ENCODE measurements at regions not wholly inside any gene's neighbourhood (a gene's known extent, or its start where the extent isn't known, plus 50 kb on each side); places are given as distances from the start of the nearest gene placed in this dataset.
A peak's percentile ranks its signal among the peaks of the same experiment; 100 is the strongest.

DNA sequence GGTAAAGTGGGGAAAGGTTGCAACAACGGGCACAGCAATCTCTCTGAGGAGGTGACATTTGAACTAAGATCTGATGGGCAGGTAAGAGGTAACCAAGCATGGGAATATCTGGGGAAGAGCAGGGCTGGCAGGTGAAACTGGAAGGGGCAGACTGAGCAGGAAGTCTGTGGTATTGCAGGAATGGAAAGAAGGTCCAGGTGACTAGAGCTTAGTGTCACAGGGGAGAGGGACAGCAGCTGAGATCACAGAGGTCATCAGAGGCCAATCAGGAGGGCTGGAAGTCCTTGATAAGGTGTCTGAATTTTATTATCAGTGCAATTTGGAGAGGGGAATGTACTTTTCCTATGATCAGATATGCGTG is 73.3 kb upstream of the DHX40 start:
- BruUV-seq (replicated peaks), result no TSS peak
- TF ChIP-seq SALL1 (CRISPR knock-in tag; IDR thresholded peaks at IDR 0.05), result 0 out of 2 replicates have a peak, but pooled peaks have one; percentile 18
- TF ChIP-seq ZNF724P (CRISPR knock-in tag; IDR thresholded peaks at IDR 0.05; ENCODE audit: borderline replicate concordance), result no peak
- no peak for TF ChIP-seq ZNF781 (CRISPR knock-in tag; IDR thresholded peaks at IDR 0.05; ENCODE audit: borderline replicate concordance, not compliant biosample characterization)
- TF ChIP-seq, protein P1, sequence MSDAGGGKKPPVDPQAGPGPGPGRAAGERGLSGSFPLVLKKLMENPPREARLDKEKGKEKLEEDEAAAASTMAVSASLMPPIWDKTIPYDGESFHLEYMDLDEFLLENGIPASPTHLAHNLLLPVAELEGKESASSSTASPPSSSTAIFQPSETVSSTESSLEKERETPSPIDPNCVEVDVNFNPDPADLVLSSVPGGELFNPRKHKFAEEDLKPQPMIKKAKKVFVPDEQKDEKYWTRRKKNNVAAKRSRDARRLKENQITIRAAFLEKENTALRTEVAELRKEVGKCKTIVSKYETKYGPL (CRISPR knock-in tag; IDR thresholded peaks at IDR 0.05), result no peak
- TF ChIP-seq SP4 (CRISPR knock-in tag; IDR thresholded peaks at IDR 0.05), result no peak
- TF ChIP-seq TCF7L2 (IDR thresholded peaks at IDR 0.05; ENCODE audit: low read depth, low read length), result no peak
- peaks cover 2 to 15% of the 10 kb centered on the region in 2 experiments; a peak in 4 of 5 replicates for H3K27me3 ChIP-seq (ENCODE audit: control insufficient read depth in 1 of 2, insufficient read depth in 2 of 2, low read length in 2 of 2)
- POLR2A ChIA-PET, result no interaction called here
- in situ Hi-C loops (cut with HindIII; ENCODE audit: extremely low pct_ligation_motif_present, low pct_unique_long_range_greater_than_20kb), result no loop called here
- H2AFZ ChIP-seq (ENCODE audit: low read length), result peak overlapping the region; percentile 30
- ATAC-seq, result peak; percentile 80
- no peak overlapping the region for H3K9ac ChIP-seq (ENCODE audit: insufficient read depth, low read depth, low read length)
- WGBS (ENCODE audit: low lambda C conversion rate), result 22% methylated on average over 2 of the region's 2 CpGs
- no peaks in the 10 kb centered on the region for H4K20me1 ChIP-seq (ENCODE audit: insufficient read depth, low read length)
- H3K4me1 ChIP-seq (ENCODE audit: insufficient read depth, low read length), result peaks cover 30% of the 10 kb centered on the region
- FAIRE-seq, result no peak
- H3K27ac ChIP-seq (ENCODE audit: extremely low read length, insufficient read depth, low read length), result no peak overlapping the region
- intact Hi-C loops (cut with micrococcal nuclease; ENCODE audit: unreplicated experiment), result no loop called here
- no peak overlapping the region; the same call in 1 of the 2 replicates for H3K4me2 ChIP-seq (ENCODE audit: low read depth, low read length)
- no peaks in the 10 kb centered on the region for H3K79me2 ChIP-seq (ENCODE audit: insufficient read depth, low read length)
- no peak for DNase-seq (ENCODE audit: low spot score)
- no peaks in the 10 kb centered on the region for H3K36me3 ChIP-seq (replicated peaks in 1 of 2; ENCODE audit: control insufficient read depth in 1 of 2, insufficient read depth in 2 of 2, low read length in 2 of 2)
- H3K4me3 ChIP-seq (replicated peaks in 1 of 3; ENCODE audit: insufficient read depth in 1 of 3, low read depth in 2 of 3, low read length in 3 of 3), result no peak overlapping the region
- no peaks in the 10 kb centered on the region for H3K9me3 ChIP-seq (ENCODE audit: low read length)
- CTCF ChIA-PET (ENCODE audit: low intra/inter-chr PET ratio, low total read pairs), result no interaction called here

DNA sequence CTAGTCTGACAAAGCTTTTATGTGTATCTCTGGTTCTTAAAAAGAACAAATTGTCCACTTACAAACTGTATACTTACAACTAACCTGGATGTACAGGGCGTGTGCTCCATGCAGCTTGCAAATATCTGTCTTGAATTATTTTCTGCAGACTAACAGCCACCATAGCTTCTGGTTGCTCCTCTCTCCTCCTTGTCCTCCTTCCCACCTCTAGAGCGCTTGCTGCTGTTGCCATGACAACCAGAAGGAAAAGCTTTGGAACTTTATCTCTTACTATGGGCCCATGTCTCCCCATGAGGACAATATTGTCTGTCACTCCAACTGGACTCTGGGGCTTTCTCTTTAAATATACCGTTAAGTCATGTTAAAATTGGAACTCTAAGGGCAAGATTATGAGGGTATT is 71.5 kb upstream of the DHX40 start:
- no peak overlapping the region for H3K4me2 ChIP-seq (ENCODE audit: low read depth, low read length)
- 11% methylated on average over 3 of the region's 3 CpGs for WGBS (ENCODE audit: low lambda C conversion rate)
- H4K20me1 ChIP-seq (ENCODE audit: insufficient read depth, low read length), result no peaks in the 10 kb centered on the region
- H3K4me3 ChIP-seq (replicated peaks in 1 of 3; ENCODE audit: insufficient read depth in 1 of 3, low read depth in 2 of 3, low read length in 3 of 3), result no peak overlapping the region
- FAIRE-seq (no peak), ATAC-seq (no peak), DNase-seq (ENCODE audit: low spot score) (no peak)
- H3K27me3 ChIP-seq (ENCODE audit: control insufficient read depth in 1 of 2, insufficient read depth in 2 of 2, low read length in 2 of 2), result peaks cover 4 to 9% of the 10 kb centered on the region in 2 experiments
- H3K9ac ChIP-seq (ENCODE audit: insufficient read depth, low read depth, low read length), result no peak overlapping the region
- peaks cover 44% of the 10 kb centered on the region for H3K4me1 ChIP-seq (ENCODE audit: insufficient read depth, low read length)
- no peaks in the 10 kb centered on the region for H3K9me3 ChIP-seq (ENCODE audit: low read length)
- in situ Hi-C loops (cut with HindIII; ENCODE audit: extremely low pct_ligation_motif_present, low pct_unique_long_range_greater_than_20kb), result no loop called here
- no peak for TF ChIP-seq ZNF790 (CRISPR knock-in tag; IDR thresholded peaks at IDR 0.05; ENCODE audit: borderline replicate concordance)
- no peak for TF ChIP-seq ZNF780A (CRISPR knock-in tag; IDR thresholded peaks at IDR 0.05)
- no peak for TF ChIP-seq SETDB1 (CRISPR knock-in tag; IDR thresholded peaks at IDR 0.05; ENCODE audit: borderline replicate concordance)
- peak; percentile 77 for TF ChIP-seq RFX3 (CRISPR knock-in tag; IDR thresholded peaks at IDR 0.05)
- peak; percentile 43; the same call in 1 of the 2 replicates for TF ChIP-seq RFX5 (IDR thresholded peaks at IDR 0.05; ENCODE audit: low read depth, low read length)
- TF ChIP-seq, protein P2, sequence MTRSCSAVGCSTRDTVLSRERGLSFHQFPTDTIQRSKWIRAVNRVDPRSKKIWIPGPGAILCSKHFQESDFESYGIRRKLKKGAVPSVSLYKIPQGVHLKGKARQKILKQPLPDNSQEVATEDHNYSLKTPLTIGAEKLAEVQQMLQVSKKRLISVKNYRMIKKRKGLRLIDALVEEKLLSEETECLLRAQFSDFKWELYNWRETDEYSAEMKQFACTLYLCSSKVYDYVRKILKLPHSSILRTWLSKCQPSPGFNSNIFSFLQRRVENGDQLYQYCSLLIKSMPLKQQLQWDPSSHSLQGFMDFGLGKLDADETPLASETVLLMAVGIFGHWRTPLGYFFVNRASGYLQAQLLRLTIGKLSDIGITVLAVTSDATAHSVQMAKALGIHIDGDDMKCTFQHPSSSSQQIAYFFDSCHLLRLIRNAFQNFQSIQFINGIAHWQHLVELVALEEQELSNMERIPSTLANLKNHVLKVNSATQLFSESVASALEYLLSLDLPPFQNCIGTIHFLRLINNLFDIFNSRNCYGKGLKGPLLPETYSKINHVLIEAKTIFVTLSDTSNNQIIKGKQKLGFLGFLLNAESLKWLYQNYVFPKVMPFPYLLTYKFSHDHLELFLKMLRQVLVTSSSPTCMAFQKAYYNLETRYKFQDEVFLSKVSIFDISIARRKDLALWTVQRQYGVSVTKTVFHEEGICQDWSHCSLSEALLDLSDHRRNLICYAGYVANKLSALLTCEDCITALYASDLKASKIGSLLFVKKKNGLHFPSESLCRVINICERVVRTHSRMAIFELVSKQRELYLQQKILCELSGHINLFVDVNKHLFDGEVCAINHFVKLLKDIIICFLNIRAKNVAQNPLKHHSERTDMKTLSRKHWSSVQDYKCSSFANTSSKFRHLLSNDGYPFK (CRISPR knock-in tag; IDR thresholded peaks at IDR 0.05; ENCODE audit: borderline replicate concordance), result no peak
- TF ChIP-seq GTF2F1 (IDR thresholded peaks at IDR 0.05; ENCODE audit: low read length), result no peak
- TF ChIP-seq RFX1 (IDR thresholded peaks at IDR 0.05), result peak; percentile 69
- TF ChIP-seq, protein P3, sequence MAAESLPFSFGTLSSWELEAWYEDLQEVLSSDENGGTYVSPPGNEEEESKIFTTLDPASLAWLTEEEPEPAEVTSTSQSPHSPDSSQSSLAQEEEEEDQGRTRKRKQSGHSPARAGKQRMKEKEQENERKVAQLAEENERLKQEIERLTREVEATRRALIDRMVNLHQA (CRISPR knock-in tag; IDR thresholded peaks at IDR 0.05), result no peak
- TF ChIP-seq ZNF460 (CRISPR knock-in tag; IDR thresholded peaks at IDR 0.05; ENCODE audit: borderline replicate concordance), result no peak
- H3K27ac ChIP-seq (ENCODE audit: extremely low read length, insufficient read depth, low read length), result no peak overlapping the region
- H2AFZ ChIP-seq (ENCODE audit: low read length), result no peak overlapping the region
- no peaks in the 10 kb centered on the region for H3K79me2 ChIP-seq (ENCODE audit: insufficient read depth, low read length)
- ChIA-PET POLR2A (interaction anchor here (1.3 kb wide), 1 partner anchor 29 kb away, joined by 3 read pairs; no protein-coding TSS in a partner anchor), CTCF (ENCODE audit: low intra/inter-chr PET ratio, low total read pairs) (no interaction called here)
- BruUV-seq (replicated peaks), result no TSS peak
- no peaks in the 10 kb centered on the region for H3K36me3 ChIP-seq (replicated peaks in 1 of 2; ENCODE audit: control insufficient read depth in 1 of 2, insufficient read depth in 2 of 2, low read length in 2 of 2)
- intact Hi-C loops (cut with micrococcal nuclease; ENCODE audit: unreplicated experiment), result no loop called here
